Neural crest cell (in vitro differentiated cells): ENCODE measurements at regions not wholly inside any gene's neighbourhood (a gene's known extent, or its start where the extent isn't known, plus 50 kb on each side); places are given as distances from the start of the nearest gene placed in this dataset.

Source experiments
- DNase-seq: peaks from one replicate; pipeline ENCODE4 v3.0.0; 2021; ENCODE audit warnings: low read depth, mixed read lengths, low spot score
- H3K27ac Mint-ChIP-seq: one replicate; pipeline ENCODE4 v1.8.0; 2021; ENCODE audit warnings: mild to moderate bottlenecking, mixed read lengths; ENCODE audit not compliant: unreplicated experiment
- H3K27me3 Mint-ChIP-seq: 2 replicates; pipeline ENCODE4 v1.8.0; 2021; ENCODE audit warnings: low read depth, mild to moderate bottlenecking, mixed read lengths
- H3K36me3 Mint-ChIP-seq: 2 replicates; pipeline ENCODE4 v1.8.0; 2021; ENCODE audit warnings: low read depth, mild to moderate bottlenecking, mixed read lengths
- H3K4me1 Mint-ChIP-seq: 2 replicates; pipeline ENCODE4 v1.8.0; 2021; ENCODE audit warnings: mixed read lengths
- H3K4me3 Mint-ChIP-seq: one replicate; pipeline ENCODE4 v1.8.0; 2021; ENCODE audit warnings: mild to moderate bottlenecking, mixed read lengths
- H3K9me3 Mint-ChIP-seq: 2 replicates; pipeline ENCODE4 v1.8.0; 2021; ENCODE audit warnings: mixed read lengths
- CTCF ChIP-seq: fragments of 200-600 bp; sonication (generic); conservative IDR thresholded peaks from 2 replicates; pipeline ENCODE4 v1.5.0; 2021; ENCODE audit warnings: antibody characterized with exemption, mild to moderate bottlenecking

GRCh38 chr4:132026816-132027215 lies 1122.3 kb upstream of the PCDH10 start:
- no peaks in the 10 kb centered on the region for H3K9me3 Mint-ChIP-seq
- no peaks in the 10 kb centered on the region for H3K27me3 Mint-ChIP-seq
- no peak for TF ChIP-seq CTCF
- DNase-seq = no peak
- H3K4me3 Mint-ChIP-seq = no peak overlapping the region
- no peaks in the 10 kb centered on the region for H3K36me3 Mint-ChIP-seq
- no peak overlapping the region for H3K27ac Mint-ChIP-seq
- no peaks in the 10 kb centered on the region for H3K4me1 Mint-ChIP-seq

- H3K4me1 Mint-ChIP-seq = no peaks in the 10 kb centered on the region
- H3K9me3 Mint-ChIP-seq = peaks cover 6% of the 10 kb centered on the region
- no peaks in the 10 kb centered on the region for H3K27me3 Mint-ChIP-seq
Measured at GRCh38 chr4:132056496-132056895, 1092.6 kb upstream of the PCDH10 start.

GRCh38 chr4:132059227-132059626 lies 1089.9 kb upstream of the PCDH10 start:
- H3K27ac Mint-ChIP-seq = no peak overlapping the region
- H3K4me1 Mint-ChIP-seq = no peaks in the 10 kb centered on the region
- TF ChIP-seq CTCF = no peak
- no peak overlapping the region for H3K4me3 Mint-ChIP-seq
- peaks cover 11% of the 10 kb centered on the region for H3K9me3 Mint-ChIP-seq
- peaks cover 2% of the 10 kb centered on the region for H3K36me3 Mint-ChIP-seq
- H3K27me3 Mint-ChIP-seq = no peaks in the 10 kb centered on the region
- DNase-seq = no peak

More at GRCh38 chr4:132056496-132056895, 1092.6 kb upstream of the PCDH10 start:
- Mint-ChIP-seq H3K36me3 (peaks cover 2% of the 10 kb centered on the region), H3K4me3 (no peak overlapping the region), H3K27ac (no peak overlapping the region)
- no peak for DNase-seq
- no peak for TF ChIP-seq CTCF

GRCh38 chr4:132062611-132063239 lies 1086.4 kb upstream of the PCDH10 start:
- Mint-ChIP-seq H3K4me1 (no peaks in the 10 kb centered on the region), H3K27me3 (no peaks in the 10 kb centered on the region), H3K4me3 (no peak overlapping the region), H3K9me3 (peaks cover 11% of the 10 kb centered on the region), H3K36me3 (peaks cover 2% of the 10 kb centered on the region), H3K27ac (no peak overlapping the region)
- DNase-seq = no peak
- no peak for TF ChIP-seq CTCF

GRCh38 chr4:132063829-132064228 lies 1085.3 kb upstream of the PCDH10 start:
- no peaks in the 10 kb centered on the region for H3K36me3 Mint-ChIP-seq
- no peaks in the 10 kb centered on the region for H3K4me1 Mint-ChIP-seq
- DNase-seq = no peak
- H3K4me3 Mint-ChIP-seq = no peak overlapping the region
- no peak overlapping the region for H3K27ac Mint-ChIP-seq
- H3K9me3 Mint-ChIP-seq = peaks cover 8% of the 10 kb centered on the region
- TF ChIP-seq CTCF = no peak
- no peaks in the 10 kb centered on the region for H3K27me3 Mint-ChIP-seq
